Liver (tissue), 8 donors: ENCODE measurements at regions not wholly inside any gene's neighbourhood (a gene's known extent, or its start where the extent isn't known, plus 50 kb on each side); places are given as distances from the start of the nearest gene placed in this dataset.
A peak's percentile ranks its signal among the peaks of the same experiment; 100 is the strongest.

Source experiments
- DNase-seq: peaks from one replicate; pipeline ENCODE4 v3.0.0-alpha.2; 2017; ENCODE audit warnings: low spot score
- H3K27ac ChIP-seq, 2 donors: one replicate each; pipeline ENCODE4 v1.7.0; 2013; ENCODE audit warnings: inconsistent platforms in 2 of 2, low read length in 2 of 2, control low read depth in 1 of 2, low read depth in 1 of 2, mild to moderate bottlenecking in 1 of 2
- H3K27me3 ChIP-seq, 4 donors: one replicate each; pipeline versions ENCODE4 v1.6.1 to v1.7.0; 2013; ENCODE audit warnings: low read length in 3 of 4, inconsistent platforms in 1 of 4, mild to moderate bottlenecking in 1 of 4, moderate library complexity in 1 of 4; ENCODE audit not compliant: control insufficient read depth in 4 of 4, insufficient read depth in 4 of 4
- H3K36me3 ChIP-seq, 4 donors: one replicate each; pipeline versions ENCODE4 v1.6.1 to v1.7.0; 2013; ENCODE audit warnings: low read length in 3 of 4, mild to moderate bottlenecking in 3 of 4, low read depth in 1 of 4, moderate library complexity in 1 of 4; ENCODE audit not compliant: control insufficient read depth in 4 of 4, insufficient read depth in 3 of 4
- H3K4me1 ChIP-seq, 4 donors: one replicate each; pipeline versions ENCODE4 v1.6.1 to v1.7.0; 2013; ENCODE audit warnings: low read length in 3 of 4, mild to moderate bottlenecking in 3 of 4, moderate library complexity in 1 of 4; ENCODE audit not compliant: control insufficient read depth in 4 of 4, insufficient read depth in 4 of 4
- H3K4me3 ChIP-seq, 3 donors: one replicate each; pipeline versions ENCODE4 v1.6.1 to v1.7.0; 2013; ENCODE audit warnings: low read length in 3 of 3, control low read depth in 1 of 3, low read depth in 1 of 3, mild to moderate bottlenecking in 1 of 3
- H3K9ac ChIP-seq, 2 donors: one replicate each; pipeline ENCODE4 v1.7.0; 2013; ENCODE audit warnings: low read length in 2 of 2, mild to moderate bottlenecking in 2 of 2, moderate library complexity in 2 of 2, control low read depth in 1 of 2, low read depth in 1 of 2
- H3K9me3 ChIP-seq, 4 donors: one replicate each; pipeline versions ENCODE4 v1.6.1 to v1.7.0; 2013; ENCODE audit warnings: low read length in 3 of 4; ENCODE audit not compliant: control insufficient read depth in 4 of 4
- EGR1 ChIP-seq, 2 donors: IDR thresholded peaks; 2 replicates each; pipeline ENCODE4 v1.6.1; 2016 to 2018; ENCODE audit warnings: antibody characterized with exemption in 2 of 2, low read depth in 2 of 2
- FOXA1 ChIP-seq: IDR thresholded peaks from 2 replicates; pipeline ENCODE4 v1.6.1; 2016; ENCODE audit warnings: antibody characterized with exemption
- FOXA2 ChIP-seq: IDR thresholded peaks from 2 replicates; pipeline ENCODE4 v1.6.1; 2016; ENCODE audit warnings: antibody characterized with exemption
- GABPA ChIP-seq, 2 donors: IDR thresholded peaks in 1 of 2; conservative IDR thresholded peaks in 1 of 2; 2 replicates each; pipeline ENCODE4 v1.6.1; 2016; ENCODE audit warnings: antibody characterized with exemption in 2 of 2, mild to moderate bottlenecking in 1 of 2, moderate library complexity in 1 of 2
- HNF4A ChIP-seq, 2 donors: conservative IDR thresholded peaks; 2 replicates each; pipeline ENCODE4 v1.6.1; 2016; ENCODE audit warnings: antibody characterized with exemption in 2 of 2, mild to moderate bottlenecking in 2 of 2
- HNF4G ChIP-seq: IDR thresholded peaks from 2 replicates; pipeline ENCODE4 v1.6.1; 2016; ENCODE audit warnings: antibody characterized with exemption
- JUND ChIP-seq, 2 donors: IDR thresholded peaks; 2 replicates each; pipeline ENCODE4 v1.6.1; 2016; ENCODE audit warnings: antibody characterized with exemption in 2 of 2
- NR2F2 ChIP-seq: IDR thresholded peaks from 2 replicates; pipeline ENCODE4 v1.6.1; 2016; ENCODE audit warnings: antibody characterized with exemption
- RAD21 ChIP-seq, 2 donors: IDR thresholded peaks; 2 replicates each; pipeline ENCODE4 v1.6.1; 2016; ENCODE audit warnings: antibody characterized with exemption in 2 of 2, mild to moderate bottlenecking in 2 of 2
- RXRA ChIP-seq, 2 donors: IDR thresholded peaks; 2 replicates each; pipeline ENCODE4 v1.6.1; 2017 to 2018; ENCODE audit warnings: antibody characterized with exemption in 2 of 2, mild to moderate bottlenecking in 1 of 2
- TAF1 ChIP-seq: conservative IDR thresholded peaks from 2 replicates; pipeline ENCODE4 v1.6.1; 2016; ENCODE audit warnings: antibody characterized with exemption, mild to moderate bottlenecking
- YY1 ChIP-seq: IDR thresholded peaks from 2 replicates; pipeline ENCODE4 v1.6.1; 2016; ENCODE audit warnings: antibody characterized with exemption, mild to moderate bottlenecking
- WGBS: extraction: QIAGEN DNeasy Blood & Tissue Kit; methylation state at CpG from one replicate; pipeline ENCODE4 v1.1.7; 2013; 5-methylcytosine and 5-hydroxymethylcytosine counted together
- TF ChIP-seq, protein P1 (sequence below): IDR thresholded peaks from 2 replicates; pipeline ENCODE4 v1.6.1; 2016; ENCODE audit warnings: antibody characterized with exemption
- TF ChIP-seq, protein P2 (sequence below): IDR thresholded peaks from 2 replicates; pipeline ENCODE4 v1.6.1; 2016; ENCODE audit warnings: antibody characterized with exemption
- TF ChIP-seq, protein P3 (sequence below): IDR thresholded peaks from 2 replicates; pipeline ENCODE4 v1.6.1; 2016; ENCODE audit warnings: antibody characterized with exemption, mild to moderate bottlenecking
- TF ChIP-seq, protein P4 (sequence below): fragments of 150-350 bp; IDR thresholded peaks from 2 replicates; pipeline ENCODE4 v1.5.1; 2017; ENCODE audit warnings: improper control_type of control experiment, low read depth, low read length; ENCODE audit not compliant: missing input control
- donor health status: healthy.
- donor health status: healthy.
- donor health status: healthy.
- donor health status: healthy.
- donor health status: healthy.

DNA sequence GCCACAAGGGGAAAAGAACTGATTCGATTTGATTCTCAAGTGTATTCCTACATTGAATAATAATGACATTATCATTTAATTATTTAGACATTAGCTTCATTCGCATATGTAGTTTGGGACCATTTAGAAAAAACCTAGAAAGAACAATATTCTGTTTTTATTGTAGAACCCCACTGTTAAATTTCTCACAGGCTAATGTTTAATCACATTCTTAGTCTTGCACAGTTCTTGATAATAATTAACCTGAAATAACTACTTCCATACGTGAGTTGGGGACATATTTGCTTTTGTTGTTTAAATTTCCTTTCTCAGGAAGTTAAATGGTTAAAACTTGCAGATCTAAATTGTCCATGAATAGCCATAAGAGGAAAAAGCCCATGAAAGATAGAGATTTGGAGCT lies 275.2 kb downstream of the TFAP2B start:
- DNase-seq = no peak
- peaks cover 0 to 10% (median 0%) of the 10 kb centered on the region in 4 donors for H3K9me3 ChIP-seq
- H3K4me1 ChIP-seq = peaks cover 0 to 13% (median 2%) of the 10 kb centered on the region in 4 donors
- no peaks in the 10 kb centered on the region for H3K36me3 ChIP-seq
- no peak overlapping the region for H3K9ac ChIP-seq
- TF ChIP-seq JUND (IDR thresholded peaks at IDR 0.05) = no peak
- TF ChIP-seq, protein P1, sequence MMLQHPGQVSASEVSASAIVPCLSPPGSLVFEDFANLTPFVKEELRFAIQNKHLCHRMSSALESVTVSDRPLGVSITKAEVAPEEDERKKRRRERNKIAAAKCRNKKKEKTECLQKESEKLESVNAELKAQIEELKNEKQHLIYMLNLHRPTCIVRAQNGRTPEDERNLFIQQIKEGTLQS = no peak
- no peak for TF ChIP-seq TAF1
- no peak for TF ChIP-seq NR2F2
- no peak for TF ChIP-seq EGR1 (IDR thresholded peaks at IDR 0.05; ENCODE audit: low read depth in 2 of 2)
- H3K27me3 ChIP-seq = no peaks in the 10 kb centered on the region
- WGBS = 52% methylated on average over 3 of the region's 3 CpGs
- no peak overlapping the region for H3K4me3 ChIP-seq
- H3K27ac ChIP-seq = no peak overlapping the region

DNA sequence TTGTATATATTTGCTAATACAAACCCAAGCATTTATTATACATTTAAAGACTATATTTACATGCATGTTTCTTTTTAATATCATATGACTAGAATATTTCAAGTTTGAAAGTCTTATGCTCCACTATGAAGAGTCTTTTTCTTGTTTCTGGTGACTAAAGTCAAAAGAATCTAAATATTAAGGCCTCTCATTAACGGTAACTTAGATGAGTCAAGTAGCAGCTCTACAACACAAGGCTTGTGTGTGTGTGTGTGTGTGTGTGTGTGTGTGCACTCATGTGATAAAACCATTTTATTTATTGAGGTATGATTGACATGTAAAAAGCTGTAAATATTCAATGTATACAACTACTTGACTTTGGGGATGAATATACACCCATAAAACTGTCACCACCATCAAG lies 275.6 kb downstream of the TFAP2B start:
- TF ChIP-seq, protein P2, sequence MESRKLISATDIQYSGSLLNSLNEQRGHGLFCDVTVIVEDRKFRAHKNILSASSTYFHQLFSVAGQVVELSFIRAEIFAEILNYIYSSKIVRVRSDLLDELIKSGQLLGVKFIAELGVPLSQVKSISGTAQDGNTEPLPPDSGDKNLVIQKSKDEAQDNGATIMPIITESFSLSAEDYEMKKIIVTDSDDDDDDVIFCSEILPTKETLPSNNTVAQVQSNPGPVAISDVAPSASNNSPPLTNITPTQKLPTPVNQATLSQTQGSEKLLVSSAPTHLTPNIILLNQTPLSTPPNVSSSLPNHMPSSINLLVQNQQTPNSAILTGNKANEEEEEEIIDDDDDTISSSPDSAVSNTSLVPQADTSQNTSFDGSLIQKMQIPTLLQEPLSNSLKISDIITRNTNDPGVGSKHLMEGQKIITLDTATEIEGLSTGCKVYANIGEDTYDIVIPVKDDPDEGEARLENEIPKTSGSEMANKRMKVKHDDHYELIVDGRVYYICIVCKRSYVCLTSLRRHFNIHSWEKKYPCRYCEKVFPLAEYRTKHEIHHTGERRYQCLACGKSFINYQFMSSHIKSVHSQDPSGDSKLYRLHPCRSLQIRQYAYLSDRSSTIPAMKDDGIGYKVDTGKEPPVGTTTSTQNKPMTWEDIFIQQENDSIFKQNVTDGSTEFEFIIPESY = no peak
- TF ChIP-seq JUND (IDR thresholded peaks at IDR 0.05) (no peak), YY1 (no peak), FOXA2 (no peak), HNF4G (no peak), HNF4A (conservative IDR thresholded peaks at IDR 0.05) (no peak), FOXA1 (no peak), RAD21 (IDR thresholded peaks at IDR 0.05) (no peak), GABPA (IDR thresholded peaks at IDR 0.05 in 1 of 2, conservative IDR thresholded peaks at IDR 0.05 in 1 of 2) (no peak)
- TF ChIP-seq, protein P3, sequence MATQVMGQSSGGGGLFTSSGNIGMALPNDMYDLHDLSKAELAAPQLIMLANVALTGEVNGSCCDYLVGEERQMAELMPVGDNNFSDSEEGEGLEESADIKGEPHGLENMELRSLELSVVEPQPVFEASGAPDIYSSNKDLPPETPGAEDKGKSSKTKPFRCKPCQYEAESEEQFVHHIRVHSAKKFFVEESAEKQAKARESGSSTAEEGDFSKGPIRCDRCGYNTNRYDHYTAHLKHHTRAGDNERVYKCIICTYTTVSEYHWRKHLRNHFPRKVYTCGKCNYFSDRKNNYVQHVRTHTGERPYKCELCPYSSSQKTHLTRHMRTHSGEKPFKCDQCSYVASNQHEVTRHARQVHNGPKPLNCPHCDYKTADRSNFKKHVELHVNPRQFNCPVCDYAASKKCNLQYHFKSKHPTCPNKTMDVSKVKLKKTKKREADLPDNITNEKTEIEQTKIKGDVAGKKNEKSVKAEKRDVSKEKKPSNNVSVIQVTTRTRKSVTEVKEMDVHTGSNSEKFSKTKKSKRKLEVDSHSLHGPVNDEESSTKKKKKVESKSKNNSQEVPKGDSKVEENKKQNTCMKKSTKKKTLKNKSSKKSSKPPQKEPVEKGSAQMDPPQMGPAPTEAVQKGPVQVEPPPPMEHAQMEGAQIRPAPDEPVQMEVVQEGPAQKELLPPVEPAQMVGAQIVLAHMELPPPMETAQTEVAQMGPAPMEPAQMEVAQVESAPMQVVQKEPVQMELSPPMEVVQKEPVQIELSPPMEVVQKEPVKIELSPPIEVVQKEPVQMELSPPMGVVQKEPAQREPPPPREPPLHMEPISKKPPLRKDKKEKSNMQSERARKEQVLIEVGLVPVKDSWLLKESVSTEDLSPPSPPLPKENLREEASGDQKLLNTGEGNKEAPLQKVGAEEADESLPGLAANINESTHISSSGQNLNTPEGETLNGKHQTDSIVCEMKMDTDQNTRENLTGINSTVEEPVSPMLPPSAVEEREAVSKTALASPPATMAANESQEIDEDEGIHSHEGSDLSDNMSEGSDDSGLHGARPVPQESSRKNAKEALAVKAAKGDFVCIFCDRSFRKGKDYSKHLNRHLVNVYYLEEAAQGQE = no peak
- DNase-seq = no peak
- no peak overlapping the region for H3K4me3 ChIP-seq
- H3K27me3 ChIP-seq = no peaks in the 10 kb centered on the region
- H3K4me1 ChIP-seq = peaks cover 0 to 13% (median 2%) of the 10 kb centered on the region in 4 donors
- H3K9ac ChIP-seq = no peak overlapping the region
- H3K9me3 ChIP-seq = peaks cover 0 to 10% (median 0%) of the 10 kb centered on the region in 4 donors
- H3K27ac ChIP-seq = no peak overlapping the region
- H3K36me3 ChIP-seq = no peaks in the 10 kb centered on the region
- WGBS = 94% methylated on average over 1 of the region's 1 CpG

DNA sequence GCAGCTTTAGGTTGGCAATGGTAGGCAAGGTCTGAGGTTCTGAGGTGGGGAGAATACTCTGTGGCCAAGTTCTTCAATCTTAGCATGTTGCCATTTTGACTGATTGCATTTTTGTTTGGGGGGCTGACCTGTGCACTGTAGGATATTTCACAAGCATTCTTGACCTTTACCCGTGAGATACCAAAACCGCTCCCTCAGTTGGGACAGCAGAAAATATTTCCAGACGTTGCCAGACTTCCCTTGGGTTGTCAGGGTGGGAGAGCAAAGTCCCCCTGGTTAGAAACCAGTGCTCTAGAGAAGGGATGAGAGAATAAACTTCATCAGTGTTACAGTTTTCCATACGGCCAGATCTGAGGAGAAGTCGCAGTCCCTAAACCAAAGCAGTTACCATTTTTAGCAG lies 279.6 kb downstream of the TFAP2B start:
- H3K9me3 ChIP-seq = no peaks in the 10 kb centered on the region
- H3K27me3 ChIP-seq = no peaks in the 10 kb centered on the region
- no peak for DNase-seq
- H3K36me3 ChIP-seq = no peaks in the 10 kb centered on the region
- no peak overlapping the region for H3K4me3 ChIP-seq
- no peak overlapping the region for H3K9ac ChIP-seq
- no peak overlapping the region for H3K27ac ChIP-seq
- H3K4me1 ChIP-seq = peaks cover 0 to 12% (median 2%) of the 10 kb centered on the region in 4 donors
- 29% methylated on average over 5 of the region's 5 CpGs for WGBS
- TF ChIP-seq, protein P4, sequence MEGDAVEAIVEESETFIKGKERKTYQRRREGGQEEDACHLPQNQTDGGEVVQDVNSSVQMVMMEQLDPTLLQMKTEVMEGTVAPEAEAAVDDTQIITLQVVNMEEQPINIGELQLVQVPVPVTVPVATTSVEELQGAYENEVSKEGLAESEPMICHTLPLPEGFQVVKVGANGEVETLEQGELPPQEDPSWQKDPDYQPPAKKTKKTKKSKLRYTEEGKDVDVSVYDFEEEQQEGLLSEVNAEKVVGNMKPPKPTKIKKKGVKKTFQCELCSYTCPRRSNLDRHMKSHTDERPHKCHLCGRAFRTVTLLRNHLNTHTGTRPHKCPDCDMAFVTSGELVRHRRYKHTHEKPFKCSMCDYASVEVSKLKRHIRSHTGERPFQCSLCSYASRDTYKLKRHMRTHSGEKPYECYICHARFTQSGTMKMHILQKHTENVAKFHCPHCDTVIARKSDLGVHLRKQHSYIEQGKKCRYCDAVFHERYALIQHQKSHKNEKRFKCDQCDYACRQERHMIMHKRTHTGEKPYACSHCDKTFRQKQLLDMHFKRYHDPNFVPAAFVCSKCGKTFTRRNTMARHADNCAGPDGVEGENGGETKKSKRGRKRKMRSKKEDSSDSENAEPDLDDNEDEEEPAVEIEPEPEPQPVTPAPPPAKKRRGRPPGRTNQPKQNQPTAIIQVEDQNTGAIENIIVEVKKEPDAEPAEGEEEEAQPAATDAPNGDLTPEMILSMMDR = no peak
- TF ChIP-seq JUND (IDR thresholded peaks at IDR 0.05) (no peak), HNF4A (conservative IDR thresholded peaks at IDR 0.05) (peak; percentile 63 to 64), FOXA2 (no peak), RXRA (IDR thresholded peaks at IDR 0.05) (peak in 1 of 2 donors; percentile 36), NR2F2 (peak; percentile 18), TAF1 (no peak), EGR1 (IDR thresholded peaks at IDR 0.05; ENCODE audit: low read depth in 2 of 2) (no peak), HNF4G (peak; percentile 29), YY1 (no peak)
- TF ChIP-seq, protein P2 = no peak
